SK-N-SH (cell line): ENCODE measurements at regions not wholly inside any gene's neighbourhood (a gene's known extent, or its start where the extent isn't known, plus 50 kb on each side); places are given as distances from the start of the nearest gene placed in this dataset.

ENCODE experiments used
- CTCF ChIA-PET: fragments of 300-600, 350-600 bp; formaldehyde crosslinking; extraction: SDS; loops from one replicate; lab custom pipeline; 2021; lab: Yijun Ruan, JAX
- POLR2A ChIA-PET: fragments of 350-600 bp; sonication (Branson Sonifier 250); formaldehyde crosslinking; extraction: SDS; loops from one replicate; lab custom pipeline; 2020; ENCODE audit warnings: antibody characterized with exemption, inconsistent platforms; lab: Yijun Ruan, JAX
- DNase-seq: peaks from one replicate; pipeline ENCODE4 v3.0.0; 2012
- H2AFZ ChIP-seq: fragments of 200-600 bp; sonication (generic); 2 replicates; pipeline ENCODE4 v1.8.1; 2016; ENCODE audit warnings: antibody characterized with exemption, mild to moderate bottlenecking, low read depth
- H3F3A ChIP-seq: fragments of 200-600 bp; sonication (generic); replicated peaks from 2 replicates; pipeline ENCODE3; 2016; ENCODE audit warnings: antibody characterized with exemption, mild to moderate bottlenecking; ENCODE audit not compliant: insufficient read depth
- H3K27ac ChIP-seq, 2 experiments: fragments of 200-500 bp in 1 of 2; fragments of 200-600 bp in 1 of 2; sonication (Bioruptor generic) in 1 of 2; sonication (generic), shearing (Covaris generic) in 1 of 2; 2 replicates each; pipeline versions ENCODE4 v1.5.1 to v1.6.1; 2014 to 2016; ENCODE audit warnings: low read depth in 2 of 2, inconsistent platforms in 1 of 2, low read length in 1 of 2, mild to moderate bottlenecking in 1 of 2, mixed read lengths in 1 of 2
- H3K27me3 ChIP-seq: fragments of 200-600 bp; sonication (generic), shearing (Covaris generic); 2 replicates; pipeline ENCODE4 v1.6.1; 2016; ENCODE audit warnings: mixed run types; ENCODE audit not compliant: insufficient read depth
- H3K36me3 ChIP-seq, 2 experiments: fragments of 200-500 bp in 1 of 2; fragments of 200-600 bp in 1 of 2; sonication (Bioruptor generic) in 1 of 2; sonication (generic) in 1 of 2; replicated peaks in 1 of 2; 2 replicates each; pipeline versions ENCODE3 to v1.5.1; 2014 to 2016; ENCODE audit warnings: low read length in 1 of 2, mild to moderate bottlenecking in 1 of 2; ENCODE audit not compliant: insufficient read depth in 2 of 2, control insufficient read depth in 1 of 2
- H3K4me1 ChIP-seq, 2 experiments: fragments of 200-500 bp in 1 of 2; fragments of 200-600 bp in 1 of 2; sonication (Bioruptor generic) in 1 of 2; sonication (generic), shearing (Covaris generic) in 1 of 2; 2 replicates each; pipeline versions ENCODE4 v1.5.1 to v1.6.1; 2014 to 2016; ENCODE audit warnings: low read depth in 1 of 2, low read length in 1 of 2, mixed run types in 1 of 2; ENCODE audit not compliant: insufficient read depth in 2 of 2, control insufficient read depth in 1 of 2
- H3K4me2 ChIP-seq: fragments of 200-600 bp; sonication (generic), shearing (Covaris generic); 2 replicates; pipeline ENCODE4 v1.6.1; 2017; ENCODE audit warnings: mixed run types
- H3K4me3 ChIP-seq, 2 experiments: fragments of 200-500 bp in 1 of 2; fragments of 200-600 bp in 1 of 2; sonication (Bioruptor generic) in 1 of 2; sonication (generic), shearing (Covaris generic) in 1 of 2; 2 replicates each; pipeline versions ENCODE4 v1.5.1 to v1.8.1; 2014 to 2016; ENCODE audit warnings: low read depth in 2 of 2, inconsistent platforms in 1 of 2, low read length in 1 of 2, mild to moderate bottlenecking in 1 of 2, mixed read lengths in 1 of 2, moderate library complexity in 1 of 2
- H3K79me2 ChIP-seq: fragments of 200-600 bp; sonication (generic); 2 replicates; pipeline ENCODE4 v1.8.1; 2017; ENCODE audit warnings: mild to moderate bottlenecking; ENCODE audit not compliant: insufficient read depth
- H3K9ac ChIP-seq: fragments of 200-600 bp; sonication (generic); 2 replicates; pipeline ENCODE4 v1.6.1; 2017; ENCODE audit warnings: mixed run types
- H3K9me2 ChIP-seq: fragments of 200-600 bp; sonication (generic); 2 replicates; pipeline ENCODE4 v1.6.1; 2017; ENCODE audit warnings: mixed run types
- H3K9me3 ChIP-seq: fragments of 200-600 bp; sonication (generic); 2 replicates; pipeline ENCODE4 v1.6.1; 2017; ENCODE audit warnings: mixed run types, mild to moderate bottlenecking, moderate library complexity
- H4K20me1 ChIP-seq: fragments of 200-600 bp; sonication (generic); 2 replicates; pipeline ENCODE4 v1.6.1; 2017; ENCODE audit warnings: mild to moderate bottlenecking, mixed run types; ENCODE audit not compliant: insufficient read depth
- EP300 ChIP-seq, 2 experiments: IDR thresholded peaks; 2 replicates each; pipeline versions ENCODE4 v1.4.0 to v1.6.1; 2012; ENCODE audit warnings: borderline replicate concordance in 1 of 2, low read depth in 1 of 2, low read length in 1 of 2
- EZH2phosphoT487 ChIP-seq: fragments of 200-600 bp; sonication (generic); IDR thresholded peaks from 2 replicates; pipeline ENCODE4 v1.6.1; 2017; ENCODE audit warnings: low read depth, mixed run types, mild to moderate bottlenecking, antibody characterized with exemption, moderate library complexity, borderline replicate concordance
- FOXJ3 ChIP-seq: sonication (generic); formaldehyde crosslinking; IDR thresholded peaks from 2 replicates; pipeline ENCODE4 v1.5.1; 2020; ENCODE audit warnings: mild to moderate bottlenecking, missing genetic modification reagents
- FOXM1 ChIP-seq: IDR thresholded peaks from 2 replicates; pipeline ENCODE4 v1.4.0; 2012; ENCODE audit warnings: low read depth, mild to moderate bottlenecking
- GABPA ChIP-seq: IDR thresholded peaks from 2 replicates; pipeline ENCODE4 v1.4.0; 2012; ENCODE audit warnings: low read depth, mild to moderate bottlenecking
- GATA2 ChIP-seq: sonication (generic); formaldehyde crosslinking; IDR thresholded peaks from 2 replicates; pipeline ENCODE4 v1.5.0; 2020; ENCODE audit warnings: mild to moderate bottlenecking, missing genetic modification reagents
- IRF3 ChIP-seq: fragments of 150-350 bp; IDR thresholded peaks from 2 replicates; pipeline ENCODE4 v1.6.1; 2016; ENCODE audit warnings: mild to moderate bottlenecking, low read depth, low read length
- MEF2A ChIP-seq: IDR thresholded peaks from 2 replicates; pipeline ENCODE4 v1.4.0; 2012; ENCODE audit warnings: low read depth, borderline replicate concordance
- MXI1 ChIP-seq: IDR thresholded peaks from 2 replicates; pipeline ENCODE4 v1.6.1; 2012; ENCODE audit warnings: mild to moderate bottlenecking, low read depth, low read length, improper control_type of control experiment
- NFIC ChIP-seq: IDR thresholded peaks from 2 replicates; pipeline ENCODE4 v1.4.0; 2012; ENCODE audit warnings: borderline replicate concordance
- REST ChIP-seq: IDR thresholded peaks from 2 replicates; pipeline ENCODE4 v1.6.1; 2012; ENCODE audit warnings: mild to moderate bottlenecking, low read depth, low read length, moderate library complexity
- RFX5 ChIP-seq: IDR thresholded peaks from 2 replicates; pipeline ENCODE4 v1.6.1; 2012; ENCODE audit warnings: mild to moderate bottlenecking, improper control_type of control experiment, low read length
- RXRA ChIP-seq: IDR thresholded peaks from 2 replicates; pipeline ENCODE4 v1.4.0; 2012; ENCODE audit warnings: low read depth, mild to moderate bottlenecking, borderline replicate concordance
- TAF1 ChIP-seq: IDR thresholded peaks from 2 replicates; pipeline ENCODE4 v1.6.1; 2012; ENCODE audit warnings: low read depth, mild to moderate bottlenecking, low read length, moderate library complexity, borderline replicate concordance
- TCF12 ChIP-seq: IDR thresholded peaks from 2 replicates; pipeline ENCODE4 v1.4.0; 2012
- USF2 ChIP-seq: fragments of 150-350 bp; IDR thresholded peaks from 2 replicates; pipeline ENCODE4 v1.6.1; 2017; ENCODE audit warnings: antibody characterized with exemption, low read length, low read depth, borderline replicate concordance
- WGBS: methylation state at CpG from one replicate; pipeline ENCODE4 v1.1.6; 2017; ENCODE audit warnings: low lambda C conversion rate; 5-methylcytosine and 5-hydroxymethylcytosine counted together
- TF ChIP-seq, protein P1 (sequence below): IDR thresholded peaks from 2 replicates; pipeline ENCODE4 v1.4.0; 2012; ENCODE audit warnings: low read depth, borderline replicate concordance
- TF ChIP-seq, protein P2 (sequence below): IDR thresholded peaks from 2 replicates; pipeline ENCODE4 v1.4.0; 2012; ENCODE audit warnings: low read depth

- no peak overlapping the region for H3K27ac ChIP-seq
These were observed 676.1 kb upstream of the CELF4 start for GRCh38 chr18:38241736-38242135.

More at GRCh38 chr18:38241736-38242135, 676.1 kb upstream of the CELF4 start:
- TF ChIP-seq GABPA, result no peak
- TF ChIP-seq TCF12, result no peak
- TF ChIP-seq FOXM1, result no peak
- no peak for TF ChIP-seq MXI1
- no peak for TF ChIP-seq GATA2 (CRISPR knock-in tag)
- TF ChIP-seq FOXJ3, result no peak
- no peak for TF ChIP-seq NFIC
- TF ChIP-seq TAF1, result no peak
- no peak for TF ChIP-seq REST
- no peak for TF ChIP-seq EZH2phosphoT487
- no peak for TF ChIP-seq RXRA
- TF ChIP-seq, protein P1, sequence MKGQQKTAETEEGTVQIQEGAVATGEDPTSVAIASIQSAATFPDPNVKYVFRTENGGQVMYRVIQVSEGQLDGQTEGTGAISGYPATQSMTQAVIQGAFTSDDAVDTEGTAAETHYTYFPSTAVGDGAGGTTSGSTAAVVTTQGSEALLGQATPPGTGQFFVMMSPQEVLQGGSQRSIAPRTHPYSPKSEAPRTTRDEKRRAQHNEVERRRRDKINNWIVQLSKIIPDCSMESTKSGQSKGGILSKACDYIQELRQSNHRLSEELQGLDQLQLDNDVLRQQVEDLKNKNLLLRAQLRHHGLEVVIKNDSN, result no peak
- no peak for TF ChIP-seq USF2
- no peak for TF ChIP-seq RFX5
- TF ChIP-seq MEF2A, result no peak
- TF ChIP-seq EP300 (IDR thresholded peaks at IDR 0.05; ENCODE audit: borderline replicate concordance in 1 of 2, low read depth in 1 of 2, low read length in 1 of 2), result no peak
- no peak for TF ChIP-seq IRF3
- TF ChIP-seq, protein P2, sequence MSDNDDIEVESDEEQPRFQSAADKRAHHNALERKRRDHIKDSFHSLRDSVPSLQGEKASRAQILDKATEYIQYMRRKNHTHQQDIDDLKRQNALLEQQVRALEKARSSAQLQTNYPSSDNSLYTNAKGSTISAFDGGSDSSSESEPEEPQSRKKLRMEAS, result no peak
- WGBS, result 23% methylated on average over 2 of the region's 2 CpGs
- POLR2A ChIA-PET, result no interaction called here
- no peaks in the 10 kb centered on the region for H3K4me1 ChIP-seq
- H3K4me2 ChIP-seq, result no peak overlapping the region
- H3K9me3 ChIP-seq, result no peaks in the 10 kb centered on the region
- no peaks in the 10 kb centered on the region for H3K79me2 ChIP-seq
- CTCF ChIA-PET, result interaction anchor here (1.0 kb wide), 1 partner anchor 21 kb away, joined by 5 read pairs; no protein-coding TSS in a partner anchor
- H3F3A ChIP-seq, result no peaks in the 10 kb centered on the region
- H3K9me2 ChIP-seq, result no peaks in the 10 kb centered on the region
- no peak overlapping the region for H3K9ac ChIP-seq
- no peaks in the 10 kb centered on the region for H3K27me3 ChIP-seq
- H3K36me3 ChIP-seq, result no peaks in the 10 kb centered on the region
- H2AFZ ChIP-seq, result no peak overlapping the region
- no peak overlapping the region for H3K4me3 ChIP-seq
- no peaks in the 10 kb centered on the region for H4K20me1 ChIP-seq
- DNase-seq, result no peak
